Type B pancreatic cell (in vitro differentiated cells): ENCODE measurements at regions not wholly inside any gene's neighbourhood (a gene's known extent, or its start where the extent isn't known, plus 50 kb on each side); places are given as distances from the start of the nearest gene placed in this dataset.

ENCODE experiments used
- DNase-seq: peaks from one replicate; pipeline ENCODE4 v3.0.0; 2021; ENCODE audit warnings: mixed read lengths; ENCODE audit not compliant: unreplicated experiment; ENCODE audit errors: extremely low spot score
- H3K27ac Mint-ChIP-seq: 2 replicates; pipeline ENCODE4 v1.8.0; 2021; ENCODE audit warnings: mild to moderate bottlenecking, mixed read lengths
- H3K27me3 Mint-ChIP-seq: 2 replicates; pipeline ENCODE4 v1.8.0; 2021; ENCODE audit warnings: mixed read lengths
- H3K36me3 Mint-ChIP-seq: 2 replicates; pipeline ENCODE4 v1.8.0; 2021; ENCODE audit warnings: mixed read lengths
- H3K4me1 Mint-ChIP-seq: one replicate; pipeline ENCODE4 v1.8.0; 2021; ENCODE audit warnings: mixed read lengths; ENCODE audit not compliant: unreplicated experiment
- H3K4me3 Mint-ChIP-seq: 2 replicates; pipeline ENCODE4 v1.8.0; 2021; ENCODE audit warnings: mild to moderate bottlenecking, mixed read lengths
- H3K9me3 Mint-ChIP-seq: 2 replicates; pipeline ENCODE4 v1.8.0; 2021; ENCODE audit warnings: mixed read lengths
- TF ChIP-seq, protein P1 (sequence below): fragments of 200-600 bp; sonication (generic); conservative IDR thresholded peaks from 2 replicates; pipeline ENCODE4 v1.5.0; 2021; ENCODE audit warnings: antibody characterized with exemption, mild to moderate bottlenecking

DNA sequence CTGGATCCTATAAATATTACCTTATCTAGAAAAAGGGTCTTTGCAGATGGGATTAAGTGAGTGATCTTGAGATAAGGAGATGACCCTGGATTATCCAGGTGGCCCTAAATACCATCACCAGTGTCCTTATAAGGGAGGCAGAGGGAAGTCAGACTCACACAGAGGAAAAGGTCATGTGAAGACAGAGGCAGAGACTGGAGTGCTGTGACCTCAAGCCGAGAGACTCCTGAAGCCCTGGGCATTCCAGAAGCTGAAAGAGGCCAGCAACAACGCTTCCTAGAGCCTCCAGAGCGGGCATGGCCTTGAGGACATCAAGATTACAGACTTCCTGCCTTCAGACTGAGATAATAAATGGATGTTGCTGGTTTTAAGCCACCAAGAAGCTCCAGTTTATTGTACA is 118.8 kb downstream of the ATPSCKMT start:
- H3K4me3 Mint-ChIP-seq = no peak overlapping the region

DNA sequence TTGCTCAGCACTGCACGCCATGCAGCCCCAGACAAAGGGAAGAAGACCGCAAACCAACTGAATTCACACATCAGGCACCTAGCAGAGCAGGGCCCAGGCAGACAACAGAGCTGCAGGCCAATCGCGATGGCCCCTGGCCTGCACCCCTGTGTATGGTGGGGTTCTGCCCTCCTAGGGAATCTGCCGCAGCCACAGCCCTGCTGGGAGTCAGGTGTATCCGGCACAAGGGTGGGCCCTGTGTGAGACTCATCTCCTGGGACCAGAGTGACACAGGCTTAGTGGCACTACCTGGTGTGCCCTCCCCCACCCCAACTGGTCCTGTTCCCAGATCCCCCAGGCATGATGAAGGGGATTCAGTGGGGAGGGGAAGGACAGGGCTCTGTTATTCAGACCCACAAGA is 122.8 kb downstream of the ATPSCKMT start:
- Mint-ChIP-seq H3K9me3 (no peaks in the 10 kb centered on the region), H3K4me1 (no peaks in the 10 kb centered on the region), H3K36me3 (no peaks in the 10 kb centered on the region), H3K27me3 (no peaks in the 10 kb centered on the region), H3K27ac (no peak overlapping the region), H3K4me3 (no peak overlapping the region)
- DNase-seq = no peak
- TF ChIP-seq, protein P1, sequence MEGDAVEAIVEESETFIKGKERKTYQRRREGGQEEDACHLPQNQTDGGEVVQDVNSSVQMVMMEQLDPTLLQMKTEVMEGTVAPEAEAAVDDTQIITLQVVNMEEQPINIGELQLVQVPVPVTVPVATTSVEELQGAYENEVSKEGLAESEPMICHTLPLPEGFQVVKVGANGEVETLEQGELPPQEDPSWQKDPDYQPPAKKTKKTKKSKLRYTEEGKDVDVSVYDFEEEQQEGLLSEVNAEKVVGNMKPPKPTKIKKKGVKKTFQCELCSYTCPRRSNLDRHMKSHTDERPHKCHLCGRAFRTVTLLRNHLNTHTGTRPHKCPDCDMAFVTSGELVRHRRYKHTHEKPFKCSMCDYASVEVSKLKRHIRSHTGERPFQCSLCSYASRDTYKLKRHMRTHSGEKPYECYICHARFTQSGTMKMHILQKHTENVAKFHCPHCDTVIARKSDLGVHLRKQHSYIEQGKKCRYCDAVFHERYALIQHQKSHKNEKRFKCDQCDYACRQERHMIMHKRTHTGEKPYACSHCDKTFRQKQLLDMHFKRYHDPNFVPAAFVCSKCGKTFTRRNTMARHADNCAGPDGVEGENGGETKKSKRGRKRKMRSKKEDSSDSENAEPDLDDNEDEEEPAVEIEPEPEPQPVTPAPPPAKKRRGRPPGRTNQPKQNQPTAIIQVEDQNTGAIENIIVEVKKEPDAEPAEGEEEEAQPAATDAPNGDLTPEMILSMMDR = no peak

More for the DNA sequence above, 118.8 kb downstream of the ATPSCKMT start:
- DNase-seq = no peak
- no peak overlapping the region for H3K27ac Mint-ChIP-seq
- H3K27me3 Mint-ChIP-seq = no peaks in the 10 kb centered on the region
- no peaks in the 10 kb centered on the region for H3K36me3 Mint-ChIP-seq
- H3K9me3 Mint-ChIP-seq = no peaks in the 10 kb centered on the region
- H3K4me1 Mint-ChIP-seq = no peaks in the 10 kb centered on the region
- TF ChIP-seq, protein P1 = no peak

DNA sequence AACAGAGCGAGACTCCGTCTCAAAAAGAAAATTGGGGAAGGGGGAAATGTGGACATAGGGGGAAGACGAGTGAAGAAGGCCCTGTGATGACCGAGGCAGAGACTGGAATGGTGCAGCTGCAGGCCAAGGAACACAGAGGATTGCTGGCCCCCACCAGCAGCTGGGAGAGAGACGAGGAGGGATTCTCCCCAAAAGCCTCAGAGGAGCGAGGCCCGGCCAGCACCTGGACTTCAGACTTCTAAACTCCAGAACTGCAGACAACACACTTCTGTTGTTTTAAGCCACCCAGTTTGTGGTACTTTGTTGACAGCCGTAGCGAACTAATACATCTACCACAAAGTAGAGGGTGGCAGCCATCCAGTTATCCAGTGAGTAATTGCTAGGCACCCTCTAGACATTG is 124.6 kb downstream of the ATPSCKMT start:
- Mint-ChIP-seq H3K27me3 (no peaks in the 10 kb centered on the region), H3K9me3 (no peaks in the 10 kb centered on the region), H3K4me1 (no peaks in the 10 kb centered on the region), H3K36me3 (no peaks in the 10 kb centered on the region), H3K27ac (no peak overlapping the region), H3K4me3 (no peak overlapping the region)
- DNase-seq = no peak
- TF ChIP-seq, protein P1 = no peak

DNA sequence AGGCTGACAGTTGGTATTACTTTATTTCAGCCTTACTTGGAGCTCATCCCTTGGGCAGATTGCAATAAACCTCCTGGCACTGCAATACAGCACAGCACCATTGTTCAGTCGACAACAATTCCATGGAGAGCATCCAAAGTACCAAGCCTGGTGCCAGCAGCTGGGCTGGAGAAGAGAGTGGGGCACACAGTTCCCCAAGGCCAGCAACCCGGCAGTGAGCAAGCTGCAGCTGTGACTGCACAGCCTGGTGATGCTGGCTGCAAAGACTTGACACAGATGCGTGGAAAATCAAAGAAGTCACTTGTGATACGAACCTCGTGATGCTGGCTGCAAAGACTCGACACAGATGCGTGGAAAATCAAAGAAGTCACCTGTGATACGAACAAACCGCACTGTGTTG is 125.4 kb downstream of the ATPSCKMT start:
- Mint-ChIP-seq H3K36me3 (no peaks in the 10 kb centered on the region), H3K27ac (no peak overlapping the region), H3K4me1 (no peaks in the 10 kb centered on the region), H3K4me3 (no peak overlapping the region), H3K9me3 (no peaks in the 10 kb centered on the region), H3K27me3 (no peaks in the 10 kb centered on the region)
- TF ChIP-seq, protein P1 = no peak
- no peak for DNase-seq

DNA sequence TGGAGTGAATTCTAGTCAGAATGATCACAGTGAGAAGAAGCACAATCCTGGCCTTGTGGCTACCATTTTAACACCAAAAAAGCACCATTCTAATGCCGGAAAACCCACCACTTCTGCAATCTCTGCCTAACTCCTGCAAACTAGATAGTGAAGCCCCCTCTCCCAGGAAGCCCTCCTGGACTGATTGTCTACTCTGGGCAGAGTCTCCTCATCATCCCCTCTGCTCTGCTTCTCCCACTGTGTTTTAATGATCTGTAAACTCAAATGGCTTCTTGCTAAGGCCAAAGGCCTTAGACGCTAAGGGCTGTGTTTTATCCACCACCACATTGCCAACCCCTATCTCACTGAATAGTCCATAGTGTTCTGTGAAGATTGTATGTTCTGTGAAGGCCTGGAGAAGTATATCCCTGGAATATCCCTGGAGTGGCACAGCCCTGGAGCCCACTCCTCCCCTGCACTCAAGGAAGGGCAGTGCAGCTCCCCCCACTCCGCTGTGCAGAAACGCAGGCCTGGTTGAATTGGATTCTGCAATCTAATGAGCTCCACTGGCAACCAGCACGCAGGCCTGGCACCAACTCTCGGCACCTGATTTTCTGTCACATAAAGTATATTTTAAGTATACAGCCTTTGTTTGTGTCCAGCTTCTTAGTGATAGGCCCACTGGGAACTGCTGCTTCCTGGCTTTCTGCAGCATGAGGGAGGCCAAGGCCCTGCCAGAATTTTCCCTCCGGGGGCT is 126.3 kb downstream of the ATPSCKMT start:
- no peaks in the 10 kb centered on the region for H3K4me1 Mint-ChIP-seq
- TF ChIP-seq, protein P1 = no peak
- no peaks in the 10 kb centered on the region for H3K27me3 Mint-ChIP-seq
- no peak for DNase-seq
- H3K4me3 Mint-ChIP-seq = no peak overlapping the region
- no peak overlapping the region for H3K27ac Mint-ChIP-seq
- H3K36me3 Mint-ChIP-seq = no peaks in the 10 kb centered on the region
- H3K9me3 Mint-ChIP-seq = peaks cover 5% of the 10 kb centered on the region
